WERI-Rb-1 (cell line): ENCODE measurements at regions not wholly inside any gene's neighbourhood (a gene's known extent, or its start where the extent isn't known, plus 50 kb on each side); places are given as distances from the start of the nearest gene placed in this dataset.

Experiments used
- DNase-seq: peaks from one replicate; pipeline ENCODE4 v3.0.0-alpha.2; 2020
- H3K27ac ChIP-seq: fragments of 250-450 bp; sonication (Bioruptor Pico); 2 replicates; pipeline ENCODE4 v1.5.1; 2020; ENCODE audit warnings: mild to moderate bottlenecking, moderate library complexity
- H3K27me3 ChIP-seq: fragments of 250-450 bp; sonication (Bioruptor Pico); 2 replicates; pipeline ENCODE4 v1.5.1; 2021; ENCODE audit warnings: mild to moderate bottlenecking, low read depth, moderate library complexity; ENCODE audit not compliant: insufficient read depth, severe bottlenecking
- H3K36me3 ChIP-seq: fragments of 250-450 bp; sonication (Bioruptor Pico); 2 replicates; pipeline ENCODE4 v1.5.1; 2020; ENCODE audit warnings: mild to moderate bottlenecking, moderate library complexity
- H3K4me3 ChIP-seq: 2 replicates; pipeline ENCODE4 v1.5.1; 2011; ENCODE audit warnings: low read depth, mild to moderate bottlenecking, control low read depth, low read length
- H3K9me3 ChIP-seq: fragments of 250-450 bp; sonication (Bioruptor Pico); 2 replicates; pipeline ENCODE4 v1.5.1; 2021; ENCODE audit warnings: mild to moderate bottlenecking, moderate library complexity; ENCODE audit not compliant: severe bottlenecking
- TF ChIP-seq, protein P1 (sequence below): IDR thresholded peaks from 2 replicates; pipeline ENCODE4 v1.5.1; 2011; ENCODE audit warnings: low read depth, mild to moderate bottlenecking, control low read depth, inconsistent platforms, low read length

DNA sequence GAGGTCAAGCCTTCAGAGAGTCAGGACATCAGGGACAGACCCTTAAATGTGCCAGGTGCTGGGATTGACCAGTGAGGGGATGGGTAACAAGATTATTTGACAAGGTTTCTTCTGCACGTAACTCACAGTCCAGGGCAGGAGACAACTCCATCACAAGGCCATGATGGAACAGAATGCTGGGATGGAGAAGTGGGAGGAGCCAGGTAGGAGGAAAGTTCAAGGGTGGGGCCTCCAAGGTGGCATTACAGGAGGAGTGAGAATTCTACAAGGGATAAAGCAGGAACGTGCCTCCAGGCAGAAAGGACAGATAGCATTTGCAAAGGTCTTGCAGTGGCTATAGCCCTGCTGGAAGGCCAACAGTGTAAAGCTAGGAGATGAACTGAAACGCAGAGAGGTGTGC lies 102.2 kb downstream of the FGF18 start:
- H3K27ac ChIP-seq, result no peak overlapping the region
- TF ChIP-seq, protein P1, sequence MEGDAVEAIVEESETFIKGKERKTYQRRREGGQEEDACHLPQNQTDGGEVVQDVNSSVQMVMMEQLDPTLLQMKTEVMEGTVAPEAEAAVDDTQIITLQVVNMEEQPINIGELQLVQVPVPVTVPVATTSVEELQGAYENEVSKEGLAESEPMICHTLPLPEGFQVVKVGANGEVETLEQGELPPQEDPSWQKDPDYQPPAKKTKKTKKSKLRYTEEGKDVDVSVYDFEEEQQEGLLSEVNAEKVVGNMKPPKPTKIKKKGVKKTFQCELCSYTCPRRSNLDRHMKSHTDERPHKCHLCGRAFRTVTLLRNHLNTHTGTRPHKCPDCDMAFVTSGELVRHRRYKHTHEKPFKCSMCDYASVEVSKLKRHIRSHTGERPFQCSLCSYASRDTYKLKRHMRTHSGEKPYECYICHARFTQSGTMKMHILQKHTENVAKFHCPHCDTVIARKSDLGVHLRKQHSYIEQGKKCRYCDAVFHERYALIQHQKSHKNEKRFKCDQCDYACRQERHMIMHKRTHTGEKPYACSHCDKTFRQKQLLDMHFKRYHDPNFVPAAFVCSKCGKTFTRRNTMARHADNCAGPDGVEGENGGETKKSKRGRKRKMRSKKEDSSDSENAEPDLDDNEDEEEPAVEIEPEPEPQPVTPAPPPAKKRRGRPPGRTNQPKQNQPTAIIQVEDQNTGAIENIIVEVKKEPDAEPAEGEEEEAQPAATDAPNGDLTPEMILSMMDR, result no peak
- H3K36me3 ChIP-seq, result no peaks in the 10 kb centered on the region
- no peak for DNase-seq
- no peaks in the 10 kb centered on the region for H3K27me3 ChIP-seq
- H3K4me3 ChIP-seq, result no peak overlapping the region
- no peaks in the 10 kb centered on the region for H3K9me3 ChIP-seq

DNA sequence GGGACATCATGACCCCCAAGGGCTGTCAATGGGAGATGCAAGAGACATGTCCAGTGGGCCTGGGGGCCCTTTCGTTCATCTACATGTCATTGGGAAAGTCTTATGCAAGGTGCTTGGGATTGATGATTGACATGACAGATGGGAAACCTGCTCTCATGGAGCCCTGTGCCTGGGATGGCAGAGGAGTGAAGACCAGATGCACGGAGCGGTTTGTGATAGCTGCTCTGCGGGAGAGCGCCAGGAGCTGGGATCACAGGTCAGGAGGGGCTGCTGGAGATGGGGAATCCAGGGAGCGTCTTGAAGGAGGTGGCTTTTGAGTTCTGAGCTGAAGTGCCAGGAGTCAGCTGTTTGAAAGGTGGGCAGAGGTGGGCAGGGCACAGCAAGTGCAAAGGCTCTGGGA lies 104.3 kb downstream of the FGF18 start:
- TF ChIP-seq, protein P1, result no peak
- no peaks in the 10 kb centered on the region for H3K36me3 ChIP-seq
- no peaks in the 10 kb centered on the region for H3K9me3 ChIP-seq
- H3K27ac ChIP-seq, result no peak overlapping the region
- no peak for DNase-seq
- H3K27me3 ChIP-seq, result no peaks in the 10 kb centered on the region
- no peak overlapping the region for H3K4me3 ChIP-seq

DNA sequence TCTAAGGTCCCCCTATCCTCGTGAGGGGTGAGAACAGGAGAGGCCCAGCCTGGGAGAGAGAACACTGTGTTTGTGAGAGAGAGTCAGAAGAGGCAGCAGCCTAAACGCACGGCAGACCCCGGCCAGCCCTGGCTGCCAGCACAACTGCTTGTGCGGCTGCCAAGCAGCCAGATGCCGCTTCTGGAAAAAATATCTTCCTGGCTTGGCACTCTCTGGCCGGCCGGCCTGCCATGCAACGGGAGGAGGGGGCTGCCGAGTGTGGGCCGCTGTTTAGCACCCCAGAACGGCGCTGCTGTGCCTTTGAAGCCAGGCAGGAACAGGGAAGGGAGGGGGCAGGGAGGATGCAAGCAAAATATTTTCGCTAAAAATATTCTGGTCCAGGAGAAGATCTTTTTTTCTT lies 105.0 kb downstream of the FGF18 start:
- H3K9me3 ChIP-seq, result no peaks in the 10 kb centered on the region
- H3K36me3 ChIP-seq, result no peaks in the 10 kb centered on the region
- H3K27me3 ChIP-seq, result no peaks in the 10 kb centered on the region
- TF ChIP-seq, protein P1, result no peak
- no peak overlapping the region for H3K27ac ChIP-seq
- no peak for DNase-seq
- no peak overlapping the region for H3K4me3 ChIP-seq

DNA sequence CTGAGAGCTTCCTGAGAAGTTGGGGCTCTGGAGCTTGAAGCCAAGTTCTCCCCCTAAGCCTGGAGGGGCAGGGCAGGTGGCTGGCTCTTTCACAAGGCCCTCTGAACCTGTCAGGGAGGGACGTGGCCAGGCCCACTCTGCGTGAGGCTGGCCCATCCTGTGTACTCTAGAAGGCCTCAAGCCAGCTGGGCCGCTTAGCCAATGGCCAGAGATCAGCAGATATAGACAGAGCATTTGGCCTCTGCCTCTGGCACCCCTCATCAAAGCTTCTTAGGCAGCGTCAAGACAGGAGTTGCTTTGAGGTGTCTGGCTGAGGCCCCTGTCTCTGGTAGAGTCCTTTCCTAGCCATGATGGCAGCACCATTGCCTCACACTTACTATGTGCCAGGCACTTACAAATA lies 105.6 kb downstream of the FGF18 start:
- TF ChIP-seq, protein P1, result no peak
- Histone ChIP-seq H3K27ac (no peak overlapping the region), H3K27me3 (no peaks in the 10 kb centered on the region)

DNA sequence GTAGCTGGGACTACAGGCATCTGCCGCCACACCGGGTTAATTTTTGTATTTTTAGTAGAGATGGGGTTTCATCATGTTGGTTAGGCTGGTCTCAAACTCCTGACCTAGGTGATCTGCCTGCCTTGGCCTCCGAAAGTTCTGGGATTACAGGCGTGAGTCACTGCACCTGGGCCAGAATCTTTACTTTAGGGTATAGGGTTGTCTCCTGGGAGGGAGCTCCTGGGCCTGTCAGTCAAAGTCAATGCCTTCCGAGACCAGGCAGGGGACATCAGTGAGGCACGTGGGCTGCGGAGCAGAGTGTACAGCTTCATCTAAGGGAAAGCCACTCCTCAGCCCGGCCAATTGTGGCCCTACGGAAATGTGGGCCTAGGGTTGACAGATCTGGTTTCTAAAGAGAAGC lies 108.6 kb downstream of the FGF18 start:
- Histone ChIP-seq H3K36me3 (no peaks in the 10 kb centered on the region), H3K27me3 (no peaks in the 10 kb centered on the region), H3K27ac (no peak overlapping the region), H3K9me3 (no peaks in the 10 kb centered on the region), H3K4me3 (no peak overlapping the region)
- no peak for DNase-seq
- TF ChIP-seq, protein P1, result no peak

More for the DNA sequence above, 105.6 kb downstream of the FGF18 start:
- Histone ChIP-seq H3K36me3 (no peaks in the 10 kb centered on the region), H3K4me3 (no peak overlapping the region), H3K9me3 (no peaks in the 10 kb centered on the region)
- DNase-seq, result no peak

DNA sequence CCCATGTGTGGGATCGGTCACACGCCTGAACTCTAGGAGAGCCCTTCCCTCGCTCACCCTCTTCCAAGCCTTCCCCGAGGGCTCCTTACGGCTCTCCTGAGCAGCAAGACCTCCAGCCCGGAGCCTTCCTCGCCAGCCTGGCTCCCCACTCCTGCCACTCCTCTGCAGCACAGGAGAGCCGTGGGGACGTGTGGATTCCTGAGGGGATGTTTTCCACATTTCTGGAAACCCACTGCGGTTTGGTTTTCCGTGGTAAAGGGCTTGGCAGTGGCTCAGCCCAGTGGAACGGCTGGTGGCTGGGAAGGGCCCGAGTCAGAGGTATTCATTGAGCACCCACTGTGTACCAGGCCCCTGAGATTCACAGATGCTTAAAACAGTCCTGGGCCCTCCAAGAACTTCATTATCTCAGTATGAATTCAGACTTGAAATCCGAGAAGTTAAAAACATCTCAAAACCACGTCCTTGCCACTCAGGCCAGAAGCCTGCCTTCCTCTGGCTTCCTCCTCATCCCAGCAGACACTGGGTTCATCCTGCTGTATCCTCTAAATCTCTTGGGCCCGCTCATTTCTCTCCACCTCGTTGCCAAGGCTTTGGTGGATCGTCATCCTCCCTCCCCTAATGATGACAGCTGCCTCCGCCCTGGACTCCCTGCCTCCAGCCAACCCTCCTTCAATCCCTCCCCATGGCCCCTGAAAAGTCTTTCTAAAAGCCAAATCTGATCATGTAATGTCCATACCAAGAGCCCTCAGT lies 109.6 kb downstream of the FGF18 start:
- Histone ChIP-seq H3K27ac (no peak overlapping the region), H3K27me3 (no peaks in the 10 kb centered on the region), H3K36me3 (no peaks in the 10 kb centered on the region), H3K4me3 (no peak overlapping the region), H3K9me3 (no peaks in the 10 kb centered on the region)
- DNase-seq, result no peak
- TF ChIP-seq, protein P1, result no peak
